SK-N-MC (cell line): ENCODE measurements at regions not wholly inside any gene's neighbourhood (a gene's known extent, or its start where the extent isn't known, plus 50 kb on each side); places are given as distances from the start of the nearest gene placed in this dataset.

Experiments
- DNase-seq: peaks from one replicate; pipeline ENCODE4 v3.0.0-alpha.2; 2011; ENCODE audit warnings: low read depth, low spot score
- H3K27ac ChIP-seq: fragments of 200-600 bp; sonication (generic); 2 replicates; pipeline ENCODE4 v1.5.1; 2016; ENCODE audit warnings: mixed run types
- H3K36me3 ChIP-seq: fragments of 200-600 bp; sonication (generic); 2 replicates; pipeline ENCODE4 v1.6.1; 2017; ENCODE audit warnings: antibody characterized with exemption, low read length, mixed read lengths; ENCODE audit not compliant: insufficient read depth
- H3K4me3 ChIP-seq: fragments of 200-600 bp; sonication (generic); 2 replicates; pipeline ENCODE4 v1.5.1; 2016
- H3K9ac ChIP-seq: fragments of 200-600 bp; sonication (generic); 2 replicates; pipeline ENCODE4 v1.8.0; 2017; ENCODE audit warnings: mixed run types, mixed read lengths; ENCODE audit not compliant: insufficient read length
- H3K9me3 ChIP-seq: fragments of 200-600 bp; sonication (generic); 2 replicates; pipeline ENCODE4 v1.6.1; 2017; ENCODE audit warnings: low read depth, mild to moderate bottlenecking, antibody characterized with exemption, low read length, moderate library complexity, mixed read lengths
- EZH2 ChIP-seq: fragments of 200-600 bp; sonication (generic); IDR thresholded peaks from one replicate; pipeline ENCODE4 v1.6.1; 2017; ENCODE audit warnings: antibody characterized with exemption
- FOXP2 ChIP-seq: optimal IDR thresholded peaks from 2 replicates; pipeline ENCODE3; 2011; ENCODE audit warnings: mild to moderate bottlenecking, moderate library complexity; ENCODE audit not compliant: insufficient read depth; ENCODE audit errors: extremely low read length, control extremely low read depth
- POLR2AphosphoS5 ChIP-seq: IDR thresholded peaks from 2 replicates; pipeline ENCODE4 v1.6.1; 2012; ENCODE audit warnings: mild to moderate bottlenecking, low read depth, low read length, borderline replicate concordance

GRCh38 chr3:124491098-124491497 lies 239.2 kb upstream of the UMPS start:
- TF ChIP-seq POLR2AphosphoS5 (no peak), EZH2 (no peak), FOXP2 (no peak)

GRCh38 chr3:124491875-124492274 lies 238.4 kb upstream of the UMPS start:
- Histone ChIP-seq H3K4me3 (no peak overlapping the region), H3K36me3 (no peaks in the 10 kb centered on the region), H3K27ac (no peak overlapping the region), H3K9ac (no peak overlapping the region), H3K9me3 (no peaks in the 10 kb centered on the region)
- no peak for DNase-seq
- TF ChIP-seq EZH2 (no peak), FOXP2 (no peak), POLR2AphosphoS5 (no peak)

More at GRCh38 chr3:124491098-124491497, 239.2 kb upstream of the UMPS start:
- Histone ChIP-seq H3K9me3 (no peaks in the 10 kb centered on the region), H3K36me3 (no peaks in the 10 kb centered on the region), H3K9ac (no peak overlapping the region), H3K4me3 (no peak overlapping the region), H3K27ac (no peak overlapping the region)
- DNase-seq: no peak

GRCh38 chr3:124492824-124493223 lies 237.4 kb upstream of the UMPS start:
- no peaks in the 10 kb centered on the region for H3K36me3 ChIP-seq
- no peak overlapping the region for H3K27ac ChIP-seq
- no peak overlapping the region for H3K4me3 ChIP-seq
- H3K9ac ChIP-seq: no peak overlapping the region
- no peaks in the 10 kb centered on the region for H3K9me3 ChIP-seq
- TF ChIP-seq POLR2AphosphoS5 (no peak), EZH2 (no peak), FOXP2 (no peak)
- DNase-seq: no peak

- Histone ChIP-seq H3K9ac (no peak overlapping the region), H3K4me3 (no peak overlapping the region), H3K27ac (no peak overlapping the region), H3K9me3 (no peaks in the 10 kb centered on the region), H3K36me3 (no peaks in the 10 kb centered on the region)
- TF ChIP-seq EZH2: no peak
- TF ChIP-seq FOXP2: no peak
- TF ChIP-seq POLR2AphosphoS5: no peak
- DNase-seq: no peak
Measured at GRCh38 chr3:124496061-124496460, 234.2 kb upstream of the UMPS start.

GRCh38 chr3:124497487-124497886 lies 232.8 kb upstream of the UMPS start:
- DNase-seq: no peak
- Histone ChIP-seq H3K4me3 (no peak overlapping the region), H3K9ac (no peak overlapping the region), H3K36me3 (no peaks in the 10 kb centered on the region), H3K9me3 (no peaks in the 10 kb centered on the region), H3K27ac (no peak overlapping the region)
- TF ChIP-seq POLR2AphosphoS5: no peak

- H3K4me3 ChIP-seq: no peak overlapping the region
- H3K36me3 ChIP-seq: no peaks in the 10 kb centered on the region
- H3K27ac ChIP-seq: no peak overlapping the region
- no peak for DNase-seq
- TF ChIP-seq EZH2 (no peak), POLR2AphosphoS5 (no peak), FOXP2 (no peak)
- no peaks in the 10 kb centered on the region for H3K9me3 ChIP-seq
- H3K9ac ChIP-seq: no peak overlapping the region
Measured at GRCh38 chr3:124498891-124499290, 231.4 kb upstream of the UMPS start.

GRCh38 chr3:124504332-124505059 lies 225.8 kb upstream of the UMPS start:
- Histone ChIP-seq H3K27ac (no peak overlapping the region), H3K4me3 (no peak overlapping the region), H3K9me3 (no peaks in the 10 kb centered on the region), H3K36me3 (no peaks in the 10 kb centered on the region), H3K9ac (no peak overlapping the region)
- TF ChIP-seq POLR2AphosphoS5 (no peak), FOXP2 (no peak), EZH2 (no peak)
- DNase-seq: no peak

- TF ChIP-seq POLR2AphosphoS5: no peak
- TF ChIP-seq FOXP2: no peak
- TF ChIP-seq EZH2: no peak
- H3K9ac ChIP-seq: no peak overlapping the region
- no peaks in the 10 kb centered on the region for H3K36me3 ChIP-seq
- no peaks in the 10 kb centered on the region for H3K9me3 ChIP-seq
- H3K27ac ChIP-seq: no peak overlapping the region
- no peak for DNase-seq
- no peak overlapping the region for H3K4me3 ChIP-seq
Measured at GRCh38 chr3:124509884-124510283, 220.4 kb upstream of the UMPS start.

- Histone ChIP-seq H3K9me3 (no peaks in the 10 kb centered on the region), H3K9ac (no peak overlapping the region), H3K4me3 (no peak overlapping the region), H3K27ac (no peak overlapping the region), H3K36me3 (no peaks in the 10 kb centered on the region)
- TF ChIP-seq FOXP2 (no peak), POLR2AphosphoS5 (no peak), EZH2 (no peak)
- DNase-seq: no peak
Measured at GRCh38 chr3:124510290-124510689, 220.0 kb upstream of the UMPS start.
